ENCODE measurements at regions not wholly inside any gene's neighbourhood (a gene's known extent, or its start where the extent isn't known, plus 50 kb on each side); places are given as distances from the start of the nearest gene placed in this dataset.

- H3K9me3 ChIP-seq, result no peaks in the 10 kb centered on the region
- ATAC-seq, result no peak
- no peak for DNase-seq
- TF ChIP-seq, protein P1, sequence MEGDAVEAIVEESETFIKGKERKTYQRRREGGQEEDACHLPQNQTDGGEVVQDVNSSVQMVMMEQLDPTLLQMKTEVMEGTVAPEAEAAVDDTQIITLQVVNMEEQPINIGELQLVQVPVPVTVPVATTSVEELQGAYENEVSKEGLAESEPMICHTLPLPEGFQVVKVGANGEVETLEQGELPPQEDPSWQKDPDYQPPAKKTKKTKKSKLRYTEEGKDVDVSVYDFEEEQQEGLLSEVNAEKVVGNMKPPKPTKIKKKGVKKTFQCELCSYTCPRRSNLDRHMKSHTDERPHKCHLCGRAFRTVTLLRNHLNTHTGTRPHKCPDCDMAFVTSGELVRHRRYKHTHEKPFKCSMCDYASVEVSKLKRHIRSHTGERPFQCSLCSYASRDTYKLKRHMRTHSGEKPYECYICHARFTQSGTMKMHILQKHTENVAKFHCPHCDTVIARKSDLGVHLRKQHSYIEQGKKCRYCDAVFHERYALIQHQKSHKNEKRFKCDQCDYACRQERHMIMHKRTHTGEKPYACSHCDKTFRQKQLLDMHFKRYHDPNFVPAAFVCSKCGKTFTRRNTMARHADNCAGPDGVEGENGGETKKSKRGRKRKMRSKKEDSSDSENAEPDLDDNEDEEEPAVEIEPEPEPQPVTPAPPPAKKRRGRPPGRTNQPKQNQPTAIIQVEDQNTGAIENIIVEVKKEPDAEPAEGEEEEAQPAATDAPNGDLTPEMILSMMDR (IDR thresholded peaks at IDR 0.05), result no peak
- H3K27ac ChIP-seq, result no peak overlapping the region
- no peak overlapping the region for H3K4me3 ChIP-seq
- peaks cover 0 to 26% of the 10 kb centered on the region in 2 donors for H3K27me3 ChIP-seq
- no peaks in the 10 kb centered on the region for H3K4me1 ChIP-seq
- no peaks in the 10 kb centered on the region for H3K36me3 ChIP-seq
- intact Hi-C loops (cut with DNase I), result no loop called here
Measured at GRCh38 chr5:87768190-87768589, 355.5 kb upstream of the CCNH start.

- TF ChIP-seq, protein P1 (IDR thresholded peaks at IDR 0.05), result no peak
Measured at GRCh38 chr5:87765009-87765408, 352.3 kb upstream of the CCNH start.

GRCh38 chr5:87762631-87763030 is 349.9 kb upstream of the CCNH start:
- H3K4me1 ChIP-seq, result no peaks in the 10 kb centered on the region
- TF ChIP-seq, protein P1 (IDR thresholded peaks at IDR 0.05), result no peak
- no peak overlapping the region for H3K4me3 ChIP-seq
- no peak overlapping the region for H3K27ac ChIP-seq
- H3K27me3 ChIP-seq, result peaks cover 0 to 4% of the 10 kb centered on the region in 2 donors
- intact Hi-C loops (cut with DNase I), result no loop called here
- DNase-seq (no peak), ATAC-seq (no peak)
- no peaks in the 10 kb centered on the region for H3K36me3 ChIP-seq
- H3K9me3 ChIP-seq, result no peaks in the 10 kb centered on the region

More at GRCh38 chr5:87765009-87765408, 352.3 kb upstream of the CCNH start:
- no peak for DNase-seq
- intact Hi-C loops (cut with DNase I), result no loop called here
- Histone ChIP-seq H3K4me3 (no peak overlapping the region), H3K27ac (no peak overlapping the region), H3K9me3 (no peaks in the 10 kb centered on the region), H3K27me3 (peaks cover 0 to 6% of the 10 kb centered on the region in 2 donors), H3K4me1 (no peaks in the 10 kb centered on the region), H3K36me3 (no peaks in the 10 kb centered on the region)
- ATAC-seq, result no peak

GRCh38 chr5:87756951-87757350 is 344.2 kb upstream of the CCNH start:
- Histone ChIP-seq H3K27ac (no peak overlapping the region), H3K27me3 (no peaks in the 10 kb centered on the region), H3K36me3 (no peaks in the 10 kb centered on the region), H3K4me1 (no peaks in the 10 kb centered on the region), H3K4me3 (no peak overlapping the region), H3K9me3 (no peaks in the 10 kb centered on the region)
- TF ChIP-seq, protein P1 (IDR thresholded peaks at IDR 0.05), result no peak
- DNase-seq, result no peak
- intact Hi-C loops (cut with DNase I), result no loop called here
- no peak for ATAC-seq

GRCh38 chr5:87755360-87755759 is 342.6 kb upstream of the CCNH start:
- TF ChIP-seq, protein P1 (IDR thresholded peaks at IDR 0.05), result no peak
- Histone ChIP-seq H3K27me3 (no peaks in the 10 kb centered on the region), H3K36me3 (no peaks in the 10 kb centered on the region), H3K4me3 (no peak overlapping the region), H3K9me3 (no peaks in the 10 kb centered on the region), H3K27ac (no peak overlapping the region), H3K4me1 (no peaks in the 10 kb centered on the region)
- intact Hi-C loops (cut with DNase I), result no loop called here
- DNase-seq (no peak), ATAC-seq (no peak)

All from left lung (tissue), 4 donors.